Body of pancreas (tissue), 4 donors: ENCODE measurements at regions not wholly inside any gene's neighbourhood (a gene's known extent, or its start where the extent isn't known, plus 50 kb on each side); places are given as distances from the start of the nearest gene placed in this dataset.
"Not testable (repeated sequence)": the region's sequence is repeated elsewhere in the genome, so short reads cannot be mapped to it uniquely, and the experiment has no call there.

Experiments used
- CTCF ChIP-seq, 7 experiments: fragments of 450-650 bp in 4 of 7; fragments of 200-600 bp in 3 of 7; sonication (generic) in 3 of 7; IDR thresholded peaks; one replicate each; pipeline ENCODE4 v1.5.1; 2016 to 2019; ENCODE audit warnings: antibody characterized with exemption in 7 of 7
- POLR2A ChIP-seq, 3 donors: fragments of 450-650 bp; IDR thresholded peaks; one replicate each; pipeline ENCODE4 v1.6.1; 2016; ENCODE audit warnings: antibody characterized with exemption in 3 of 3, mild to moderate bottlenecking in 2 of 3

DNA sequence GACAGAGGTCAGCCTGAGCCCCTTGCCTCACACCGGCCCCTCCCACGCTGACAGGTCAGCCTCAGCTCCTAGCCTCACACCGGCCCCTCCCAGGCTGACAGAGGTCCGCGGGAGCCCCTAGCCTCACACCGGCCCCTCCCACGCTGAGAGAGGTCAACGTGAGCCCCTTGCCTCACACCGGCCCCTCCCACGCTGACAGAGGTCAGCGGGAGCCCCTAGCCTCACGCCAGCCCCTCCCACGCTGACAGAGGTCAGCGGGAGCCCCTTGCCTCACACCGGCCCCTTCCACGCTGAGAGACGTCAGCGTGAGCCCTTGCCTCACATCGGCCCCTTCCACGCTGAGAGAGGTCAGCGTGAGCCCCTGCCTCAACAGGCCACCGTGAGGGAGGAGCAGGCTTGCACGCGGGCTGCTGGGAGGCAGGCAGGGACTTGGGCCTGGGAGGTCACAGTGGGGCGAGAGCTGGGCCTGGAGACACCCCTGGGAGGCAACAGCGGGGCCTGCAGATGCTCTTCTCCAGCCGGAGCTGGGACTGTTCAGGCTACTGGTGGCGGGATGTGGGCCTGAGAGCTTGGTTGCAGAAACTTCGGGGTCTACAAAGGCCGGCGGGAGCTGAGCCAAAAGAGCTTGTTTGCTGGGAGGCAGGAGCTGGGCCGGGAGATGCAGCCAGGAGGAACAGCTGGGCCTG lies 356.4 kb downstream of the ZNF37A start:
- TF ChIP-seq CTCF, POLR2A (IDR thresholded peaks at IDR 0.05): not testable (repeated sequence)
